Tibial artery (tissue), 4 donors: ENCODE measurements at regions not wholly inside any gene's neighbourhood (a gene's known extent, or its start where the extent isn't known, plus 50 kb on each side); places are given as distances from the start of the nearest gene placed in this dataset.
"Not testable (repeated sequence)": the region's sequence is repeated elsewhere in the genome, so short reads cannot be mapped to it uniquely, and the experiment has no call there.

Experiments used
- DNase-seq, 2 donors: peaks; one replicate each; pipeline ENCODE4 v3.0.0-alpha.2; 2019
- H3K27ac ChIP-seq, 2 donors: fragments of 200-600 bp; sonication (generic) in 1 of 2; 1 replicate in 1 of 2; 2 replicates in 1 of 2; pipeline ENCODE4 v1.5.1; 2018 to 2019; ENCODE audit warnings: mild to moderate bottlenecking in 1 of 2
- H3K27me3 ChIP-seq, 2 donors: fragments of 200-600 bp; sonication (generic) in 1 of 2; one replicate each; pipeline versions ENCODE4 v1.5.1 to v1.6.0; 2016 to 2019
- H3K36me3 ChIP-seq, 3 donors: fragments of 200-600 bp; sonication (generic) in 2 of 3; one replicate each; pipeline ENCODE4 v1.5.1; 2016 to 2019; ENCODE audit warnings: mild to moderate bottlenecking in 2 of 3
- H3K4me1 ChIP-seq, 4 donors: fragments of 200-600 bp; sonication (generic) in 2 of 4; 1 replicate in 3 of 4; 2 replicates in 1 of 4; pipeline ENCODE4 v1.5.1; 2016 to 2019
- H3K4me3 ChIP-seq, 2 donors: fragments of 200-600 bp; sonication (generic) in 1 of 2; 1 replicate in 1 of 2; 2 replicates in 1 of 2; pipeline ENCODE4 v1.5.1; 2018 to 2019; ENCODE audit warnings: mild to moderate bottlenecking in 2 of 2
- H3K9me3 ChIP-seq, 3 donors: fragments of 200-600 bp; sonication (generic) in 1 of 3; one replicate each; pipeline ENCODE4 v1.5.1; 2016 to 2019
- intact Hi-C: fragments of 100-400 bp; cut with DNase I; formaldehyde crosslinking; loops from one replicate; pipeline ENCODE4 v1.15.0; 2023; ENCODE audit warnings: low total_unique reads
- TF ChIP-seq, protein P1 (sequence below), 2 experiments: fragments of 200-600 bp in 1 of 2; fragments of 450-650 bp in 1 of 2; IDR thresholded peaks; one replicate each; pipeline ENCODE4 v1.5.1; 2017 to 2019; ENCODE audit warnings: antibody characterized with exemption in 2 of 2, mild to moderate bottlenecking in 1 of 2, moderate library complexity in 1 of 2

DNA sequence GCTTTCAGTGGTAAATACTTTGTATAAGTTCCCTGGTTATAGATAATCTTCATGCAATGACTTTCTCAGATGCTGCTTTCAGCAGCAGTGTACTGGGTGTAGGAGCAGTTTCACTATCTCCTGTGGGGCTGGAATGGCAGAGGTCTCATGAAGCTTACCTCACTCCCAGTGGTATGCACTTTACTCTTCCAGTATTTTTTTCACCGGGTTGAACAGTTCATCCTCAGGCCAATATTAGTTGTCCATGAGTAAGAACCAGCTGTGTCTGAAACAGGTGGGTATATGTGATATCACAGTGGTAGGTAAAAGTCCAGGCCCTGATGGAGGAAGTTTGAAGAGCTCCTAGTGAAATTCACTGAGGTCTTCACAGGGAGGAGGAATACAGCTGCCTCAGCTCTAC lies 351.5 kb upstream of the EMCN start:
- no peaks in the 10 kb centered on the region for H3K9me3 ChIP-seq
- DNase-seq, result no peak

DNA sequence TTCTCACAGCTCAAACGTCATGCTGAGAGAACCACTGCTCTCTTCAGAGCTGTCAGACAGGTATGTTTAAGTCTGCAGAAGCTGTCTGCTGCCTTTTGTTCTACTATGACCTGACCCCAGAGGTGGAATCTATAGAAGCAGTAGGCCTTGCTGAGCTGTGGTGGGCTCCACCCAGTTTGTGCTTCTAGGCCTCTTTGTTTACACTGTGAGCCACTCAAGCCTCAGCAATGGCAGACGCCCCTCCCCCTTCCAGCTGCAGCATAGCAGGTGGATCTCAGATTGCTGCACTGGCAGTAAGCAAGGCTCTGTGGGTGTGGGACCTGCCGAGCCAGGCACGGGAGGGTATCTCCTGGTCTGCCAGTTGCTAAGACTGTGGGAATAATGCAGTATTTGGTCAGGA lies 350.5 kb upstream of the EMCN start:
- H3K4me1 ChIP-seq, H3K27ac ChIP-seq, DNase-seq, H3K9me3 ChIP-seq, intact Hi-C loops, H3K36me3 ChIP-seq, H3K4me3 ChIP-seq, H3K27me3 ChIP-seq: not testable (repeated sequence)

More for the DNA sequence above, 351.5 kb upstream of the EMCN start:
- Histone ChIP-seq H3K36me3 (no peaks in the 10 kb centered on the region), H3K4me3 (no peak overlapping the region), H3K4me1 (no peaks in the 10 kb centered on the region), H3K27ac (no peak overlapping the region), H3K27me3 (no peaks in the 10 kb centered on the region)
- intact Hi-C loops, result no loop called here
- TF ChIP-seq, protein P1, sequence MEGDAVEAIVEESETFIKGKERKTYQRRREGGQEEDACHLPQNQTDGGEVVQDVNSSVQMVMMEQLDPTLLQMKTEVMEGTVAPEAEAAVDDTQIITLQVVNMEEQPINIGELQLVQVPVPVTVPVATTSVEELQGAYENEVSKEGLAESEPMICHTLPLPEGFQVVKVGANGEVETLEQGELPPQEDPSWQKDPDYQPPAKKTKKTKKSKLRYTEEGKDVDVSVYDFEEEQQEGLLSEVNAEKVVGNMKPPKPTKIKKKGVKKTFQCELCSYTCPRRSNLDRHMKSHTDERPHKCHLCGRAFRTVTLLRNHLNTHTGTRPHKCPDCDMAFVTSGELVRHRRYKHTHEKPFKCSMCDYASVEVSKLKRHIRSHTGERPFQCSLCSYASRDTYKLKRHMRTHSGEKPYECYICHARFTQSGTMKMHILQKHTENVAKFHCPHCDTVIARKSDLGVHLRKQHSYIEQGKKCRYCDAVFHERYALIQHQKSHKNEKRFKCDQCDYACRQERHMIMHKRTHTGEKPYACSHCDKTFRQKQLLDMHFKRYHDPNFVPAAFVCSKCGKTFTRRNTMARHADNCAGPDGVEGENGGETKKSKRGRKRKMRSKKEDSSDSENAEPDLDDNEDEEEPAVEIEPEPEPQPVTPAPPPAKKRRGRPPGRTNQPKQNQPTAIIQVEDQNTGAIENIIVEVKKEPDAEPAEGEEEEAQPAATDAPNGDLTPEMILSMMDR (IDR thresholded peaks at IDR 0.05), result no peak

DNA sequence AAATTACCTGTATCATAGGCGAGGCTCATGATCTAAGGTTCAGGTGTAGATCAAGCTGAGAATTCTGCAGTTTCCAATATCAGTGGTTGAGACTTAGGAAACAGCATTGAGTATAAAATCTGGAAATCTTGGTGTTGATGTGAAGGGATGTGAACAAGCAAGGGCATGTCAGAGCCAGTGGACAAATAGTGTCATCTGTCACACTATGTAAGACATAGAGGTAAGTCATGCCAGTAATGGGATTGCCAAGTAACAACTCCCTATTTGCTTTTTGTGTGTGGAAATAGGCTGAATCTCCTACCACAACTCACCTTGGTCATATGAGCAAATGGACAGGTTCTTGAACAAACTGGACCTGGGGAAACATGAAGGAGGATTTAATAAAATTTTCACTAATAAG lies 334.5 kb upstream of the EMCN start:
- H3K27ac ChIP-seq, result no peak overlapping the region
- H3K36me3 ChIP-seq, result no peaks in the 10 kb centered on the region
- no peak overlapping the region for H3K4me3 ChIP-seq
- H3K27me3 ChIP-seq, result no peaks in the 10 kb centered on the region
- intact Hi-C loops, result no loop called here
- no peak for DNase-seq
- H3K9me3 ChIP-seq, result no peaks in the 10 kb centered on the region
- TF ChIP-seq, protein P1 (IDR thresholded peaks at IDR 0.05), result no peak
- H3K4me1 ChIP-seq, result no peaks in the 10 kb centered on the region

DNA sequence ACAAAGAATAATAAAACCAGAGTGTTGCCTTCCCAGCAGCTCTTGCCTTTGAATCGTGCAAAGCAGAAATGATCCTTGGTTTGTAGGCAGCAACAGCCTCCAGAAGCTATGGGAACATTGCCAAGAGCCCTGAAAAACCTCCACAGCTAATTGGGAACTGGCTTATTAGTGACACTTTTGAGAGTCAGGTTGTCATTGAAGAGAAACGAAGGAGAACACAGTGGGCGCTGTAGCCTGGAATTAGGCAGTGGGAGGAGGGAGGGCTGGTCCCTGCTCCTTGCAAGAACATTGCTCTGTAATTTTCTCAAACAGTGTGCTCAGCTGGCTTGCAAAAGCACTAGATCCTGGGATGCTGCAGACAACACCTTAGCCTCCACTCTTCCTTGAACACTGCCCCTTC lies 331.5 kb upstream of the EMCN start:
- H3K4me3 ChIP-seq, result no peak overlapping the region
- no peaks in the 10 kb centered on the region for H3K36me3 ChIP-seq
- H3K9me3 ChIP-seq, result no peaks in the 10 kb centered on the region
- H3K27me3 ChIP-seq, result no peaks in the 10 kb centered on the region
- TF ChIP-seq, protein P1 (IDR thresholded peaks at IDR 0.05), result no peak
- H3K27ac ChIP-seq, result no peak overlapping the region
- no peak for DNase-seq
- H3K4me1 ChIP-seq, result no peaks in the 10 kb centered on the region
- intact Hi-C loops, result no loop called here

DNA sequence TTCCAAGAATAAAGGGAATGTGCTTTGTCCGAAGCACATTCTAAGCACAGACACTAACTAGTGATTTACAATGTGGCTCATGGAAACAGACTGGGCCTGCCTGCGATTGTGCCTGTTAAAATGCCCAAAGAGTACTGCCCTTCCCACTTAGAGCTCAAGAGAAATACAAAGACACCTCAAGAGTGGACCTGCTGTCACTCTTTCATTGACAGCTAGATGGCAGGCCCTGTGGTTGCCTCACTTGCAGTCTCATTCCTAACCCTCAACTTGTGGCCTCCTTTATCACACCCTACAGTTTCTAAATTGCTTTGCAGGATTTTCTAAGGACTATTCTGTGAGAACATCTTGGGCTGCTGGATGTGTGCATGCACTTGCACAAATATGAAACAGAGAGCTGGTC lies 331.0 kb upstream of the EMCN start:
- no peak for DNase-seq
- Histone ChIP-seq H3K4me1 (no peaks in the 10 kb centered on the region), H3K27ac (no peak overlapping the region), H3K4me3 (no peak overlapping the region), H3K9me3 (no peaks in the 10 kb centered on the region), H3K27me3 (no peaks in the 10 kb centered on the region), H3K36me3 (no peaks in the 10 kb centered on the region)
- intact Hi-C loops, result no loop called here
- TF ChIP-seq, protein P1 (IDR thresholded peaks at IDR 0.05), result peak in 1 of 2 experiments; percentile 6

DNA sequence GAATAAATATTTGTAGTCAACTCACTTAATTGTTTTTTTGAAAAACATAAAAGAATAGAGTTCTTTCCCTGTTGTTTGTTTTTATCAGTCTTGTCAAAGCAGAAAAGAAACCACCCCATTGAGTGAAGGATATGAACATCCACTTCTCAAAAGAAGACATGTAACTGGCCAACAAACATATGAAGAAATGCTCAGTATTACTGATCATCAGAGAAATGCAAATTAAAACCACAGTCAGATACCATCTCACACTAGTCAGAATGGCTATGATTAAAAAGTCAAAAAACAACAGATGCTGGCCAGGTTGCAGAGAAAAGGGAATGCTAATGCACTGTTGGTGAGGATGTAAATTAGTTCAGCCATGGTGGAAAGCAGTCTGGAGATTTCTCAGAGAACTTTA lies 326.1 kb upstream of the EMCN start:
- H3K4me3 ChIP-seq, result no peak overlapping the region
- intact Hi-C loops, result no loop called here
- no peaks in the 10 kb centered on the region for H3K4me1 ChIP-seq
- no peak for DNase-seq
- TF ChIP-seq, protein P1 (IDR thresholded peaks at IDR 0.05), result no peak
- no peaks in the 10 kb centered on the region for H3K36me3 ChIP-seq
- H3K27me3 ChIP-seq, result no peaks in the 10 kb centered on the region
- H3K9me3 ChIP-seq, result no peaks in the 10 kb centered on the region
- no peak overlapping the region for H3K27ac ChIP-seq
